ENCODE measurements at regions not wholly inside any gene's neighbourhood (a gene's known extent, or its start where the extent isn't known, plus 50 kb on each side); places are given as distances from the start of the nearest gene placed in this dataset.

DNA sequence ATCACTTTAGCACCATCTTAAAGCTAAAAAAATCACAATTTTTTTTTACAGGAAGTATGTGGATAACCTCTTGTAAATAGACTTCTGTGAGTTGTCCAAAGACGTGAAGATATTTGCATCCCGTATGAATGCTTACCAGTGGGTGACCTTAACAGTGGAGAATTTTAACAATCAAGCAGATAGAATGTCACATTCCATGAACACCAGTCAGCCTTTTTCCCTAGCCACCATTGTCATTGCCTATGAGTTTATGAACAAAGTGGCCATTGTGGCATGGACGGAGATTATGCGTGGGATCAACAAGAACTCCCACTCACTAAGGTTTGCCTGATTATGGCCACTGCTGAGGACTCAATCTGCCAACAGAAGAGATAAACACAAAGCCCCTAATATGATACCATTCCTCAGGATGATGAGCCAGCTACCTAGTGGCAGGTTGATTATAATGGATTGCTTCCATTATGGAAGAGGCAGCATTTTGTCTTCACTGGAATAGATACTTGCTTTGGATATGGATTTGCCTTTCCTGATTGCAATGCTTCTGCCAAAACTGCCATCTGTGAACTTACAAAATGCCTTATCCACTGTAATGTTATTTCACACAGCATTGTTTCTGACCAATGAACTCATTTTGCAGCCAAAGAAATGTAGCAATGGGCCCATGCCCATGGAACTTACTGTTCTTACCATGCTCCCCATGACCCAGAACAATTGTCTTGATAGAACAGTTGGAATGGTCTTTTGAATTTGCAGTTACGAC, 830.9 kb upstream of the NDST4 start:
- no peak for DNase-seq (ENCODE audit: low spot score)
- TF ChIP-seq, protein P1, sequence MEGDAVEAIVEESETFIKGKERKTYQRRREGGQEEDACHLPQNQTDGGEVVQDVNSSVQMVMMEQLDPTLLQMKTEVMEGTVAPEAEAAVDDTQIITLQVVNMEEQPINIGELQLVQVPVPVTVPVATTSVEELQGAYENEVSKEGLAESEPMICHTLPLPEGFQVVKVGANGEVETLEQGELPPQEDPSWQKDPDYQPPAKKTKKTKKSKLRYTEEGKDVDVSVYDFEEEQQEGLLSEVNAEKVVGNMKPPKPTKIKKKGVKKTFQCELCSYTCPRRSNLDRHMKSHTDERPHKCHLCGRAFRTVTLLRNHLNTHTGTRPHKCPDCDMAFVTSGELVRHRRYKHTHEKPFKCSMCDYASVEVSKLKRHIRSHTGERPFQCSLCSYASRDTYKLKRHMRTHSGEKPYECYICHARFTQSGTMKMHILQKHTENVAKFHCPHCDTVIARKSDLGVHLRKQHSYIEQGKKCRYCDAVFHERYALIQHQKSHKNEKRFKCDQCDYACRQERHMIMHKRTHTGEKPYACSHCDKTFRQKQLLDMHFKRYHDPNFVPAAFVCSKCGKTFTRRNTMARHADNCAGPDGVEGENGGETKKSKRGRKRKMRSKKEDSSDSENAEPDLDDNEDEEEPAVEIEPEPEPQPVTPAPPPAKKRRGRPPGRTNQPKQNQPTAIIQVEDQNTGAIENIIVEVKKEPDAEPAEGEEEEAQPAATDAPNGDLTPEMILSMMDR (IDR thresholded peaks at IDR 0.05): no peak
- Histone ChIP-seq H3K4me3 (no peak overlapping the region), H3K27ac (no peak overlapping the region)

DNA sequence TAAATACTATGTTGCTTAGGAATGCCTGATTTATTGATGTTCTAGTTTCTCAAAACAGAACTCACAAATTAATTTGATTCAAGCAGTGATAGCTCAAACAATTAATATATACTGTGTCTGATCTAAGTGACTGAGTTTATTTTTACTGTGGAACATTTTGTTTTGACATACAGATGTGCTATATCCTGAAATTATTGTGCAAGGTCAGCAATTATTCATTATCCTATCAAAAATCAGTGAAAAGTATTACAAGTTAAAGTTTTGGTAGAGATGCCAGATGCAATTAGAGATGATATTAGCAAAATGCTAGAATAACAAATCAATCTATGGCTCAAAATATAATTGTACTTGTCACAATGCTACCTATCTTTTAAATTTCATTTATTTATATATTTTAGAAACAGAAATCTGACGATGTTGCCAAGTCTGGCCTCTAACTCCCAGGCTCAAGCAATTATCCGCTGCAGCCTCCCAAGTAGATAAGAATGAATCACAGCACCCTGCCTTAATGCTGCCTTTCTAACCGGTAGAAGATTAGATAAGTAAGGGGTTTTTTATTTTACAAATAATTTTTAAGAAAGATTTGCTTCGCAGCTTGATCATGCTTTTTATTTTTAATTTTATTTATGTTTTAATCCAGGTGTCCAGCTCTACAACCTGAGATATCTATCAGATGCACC, 825.5 kb upstream of the NDST4 start:
- Histone ChIP-seq H3K4me3 (no peak overlapping the region), H3K27ac (no peak overlapping the region)
- no peak for DNase-seq (ENCODE audit: low spot score)
- TF ChIP-seq, protein P1 (IDR thresholded peaks at IDR 0.05): no peak

DNA sequence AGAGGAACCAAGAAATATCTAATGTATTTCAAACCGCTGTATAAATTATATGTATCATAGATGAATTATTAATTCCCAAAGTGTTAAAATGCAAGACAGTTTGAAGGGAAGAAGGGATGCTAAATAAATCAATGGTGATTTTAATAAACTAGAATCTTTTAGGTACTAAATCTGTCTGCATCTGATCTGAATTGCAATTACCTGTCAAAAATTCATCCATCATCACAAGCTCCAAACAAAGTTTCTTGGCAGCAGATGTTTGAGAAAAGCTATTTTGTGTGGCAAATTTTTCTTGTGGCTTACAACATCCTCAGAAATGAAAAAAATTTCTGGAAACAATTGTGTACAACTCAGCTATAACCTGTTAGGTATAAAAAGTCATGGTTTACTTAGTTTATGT, 816.0 kb upstream of the NDST4 start:
- Histone ChIP-seq H3K4me3 (no peak overlapping the region), H3K27ac (no peak overlapping the region)
- TF ChIP-seq, protein P1 (IDR thresholded peaks at IDR 0.05): no peak
- no peak for DNase-seq (ENCODE audit: low spot score)

DNA sequence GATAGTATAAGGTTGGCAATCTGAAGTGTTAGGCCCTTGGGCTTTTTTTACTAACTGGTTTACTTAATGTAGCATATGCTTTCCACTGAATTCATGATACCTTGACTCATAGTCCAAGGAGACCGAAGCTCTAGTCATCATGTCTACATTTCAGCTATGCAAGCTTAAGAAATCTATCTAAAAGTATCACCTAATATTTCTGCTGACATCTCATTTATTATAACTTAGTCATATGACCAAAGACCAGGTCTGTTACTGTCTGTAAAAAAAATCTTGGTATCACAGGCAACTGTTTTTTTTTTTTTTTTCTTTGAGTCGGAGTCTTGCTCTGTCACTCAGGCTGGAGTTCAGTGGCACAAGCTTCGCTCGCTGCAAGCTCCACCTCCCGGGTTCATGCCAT, 814.0 kb upstream of the NDST4 start:
- DNase-seq (ENCODE audit: low spot score): no peak
- Histone ChIP-seq H3K27ac (no peak overlapping the region), H3K4me3 (no peak overlapping the region)
- TF ChIP-seq, protein P1 (IDR thresholded peaks at IDR 0.05): no peak

DNA sequence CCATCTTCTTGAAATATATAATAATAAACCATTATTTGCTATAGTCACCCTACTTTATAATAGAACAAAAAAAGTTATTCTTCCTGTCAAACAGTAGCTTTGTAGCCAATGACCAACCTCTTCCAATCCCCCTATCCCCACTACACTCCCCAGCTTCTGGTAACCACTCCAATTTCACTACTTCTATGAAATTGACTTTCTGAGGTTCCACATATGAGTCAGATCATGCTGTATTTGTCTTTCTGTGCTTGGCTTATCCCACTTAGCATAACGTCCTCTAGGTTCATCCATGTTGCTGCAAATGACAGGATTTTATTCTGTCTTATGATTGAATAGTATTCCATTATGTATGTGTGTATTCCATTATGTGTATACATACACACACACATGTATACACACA, 809.7 kb upstream of the NDST4 start:
- no peak for DNase-seq (ENCODE audit: low spot score)
- TF ChIP-seq, protein P1 (IDR thresholded peaks at IDR 0.05): no peak
- no peak overlapping the region for H3K27ac ChIP-seq
- no peak overlapping the region for H3K4me3 ChIP-seq

DNA sequence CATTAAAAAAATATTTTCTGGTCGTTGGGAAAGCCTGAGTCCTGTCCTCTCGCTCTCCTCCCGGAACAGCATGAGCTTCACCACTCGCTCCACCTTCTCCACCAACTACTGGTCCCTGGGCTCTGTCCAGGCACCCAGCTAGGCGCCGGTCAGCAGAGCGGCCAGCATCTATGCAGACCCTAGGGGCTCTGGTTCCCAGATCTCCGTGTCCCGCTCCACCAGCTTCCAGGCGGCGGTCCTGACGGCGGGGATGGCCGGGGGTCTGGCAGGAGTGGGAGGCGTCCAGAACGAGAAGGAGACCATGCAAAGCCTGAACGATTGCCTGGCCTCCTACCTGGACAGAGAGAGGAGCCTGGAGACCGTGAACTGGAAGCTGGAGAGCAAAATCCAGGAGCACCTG, 807.2 kb upstream of the NDST4 start:
- TF ChIP-seq, protein P1 (IDR thresholded peaks at IDR 0.05): no peak
- DNase-seq (ENCODE audit: low spot score): no peak
- no peak overlapping the region for H3K4me3 ChIP-seq
- H3K27ac ChIP-seq: no peak overlapping the region

DNA sequence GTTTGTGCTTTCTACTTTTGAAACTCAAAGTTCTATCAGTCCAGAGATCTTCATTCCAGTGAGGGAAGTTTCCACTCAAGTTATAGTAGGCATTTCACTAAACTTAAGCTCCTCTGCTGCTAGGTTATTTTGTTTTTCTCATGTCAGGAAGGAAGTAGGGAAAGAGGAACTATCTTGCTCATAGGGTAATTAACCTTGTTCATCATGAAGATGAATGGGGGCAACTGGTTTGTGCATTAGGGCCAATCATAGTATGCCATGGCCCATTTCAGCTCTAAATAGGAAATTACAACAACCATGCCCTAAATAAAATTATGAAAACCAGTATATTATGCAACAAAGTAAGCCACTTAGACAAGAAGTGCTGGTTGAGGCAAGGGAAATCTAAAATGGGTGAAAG, 804.7 kb upstream of the NDST4 start:
- H3K4me3 ChIP-seq: no peak overlapping the region
- no peak overlapping the region for H3K27ac ChIP-seq
- TF ChIP-seq, protein P1 (IDR thresholded peaks at IDR 0.05): no peak
- DNase-seq (ENCODE audit: low spot score): no peak
